Heart right ventricle (tissue), 16 donors: ENCODE measurements at regions not wholly inside any gene's neighbourhood (a gene's known extent, or its start where the extent isn't known, plus 50 kb on each side); places are given as distances from the start of the nearest gene placed in this dataset.

Source experiments
- ATAC-seq, 8 donors: fragments of 200-7000 bp; cut with Tn5 transposase; one replicate each; pipeline ENCODE4 v1.9.1; 2020; ENCODE audit warnings: mild to moderate bottlenecking in 8 of 8, moderate library complexity in 8 of 8, moderate number of reproducible peaks in 1 of 8
- DNase-seq, 2 donors: peaks; one replicate each; pipeline ENCODE4 v3.0.0-alpha.2; 2020
- H3K27ac ChIP-seq, 10 donors: fragments of 200-600 bp; sonication (generic) in 2 of 10; one replicate each; pipeline versions ENCODE4 v1.5.0 to v1.8.0; 2020 to 2022; ENCODE audit warnings: mild to moderate bottlenecking in 3 of 10
- H3K27me3 ChIP-seq, 7 donors: fragments of 200-600 bp; one replicate each; pipeline ENCODE4 v1.8.0; 2021 to 2022; ENCODE audit warnings: mild to moderate bottlenecking in 2 of 7
- H3K36me3 ChIP-seq, 9 donors: fragments of 200-600 bp; sonication (generic) in 1 of 9; one replicate each; pipeline versions ENCODE4 v1.5.0 to v1.8.0; 2020 to 2022; ENCODE audit warnings: mild to moderate bottlenecking in 2 of 9
- H3K4me1 ChIP-seq, 9 donors: fragments of 200-600 bp; sonication (generic) in 1 of 9; one replicate each; pipeline versions ENCODE4 v1.5.0 to v1.8.0; 2020 to 2022; ENCODE audit warnings: mild to moderate bottlenecking in 4 of 9
- H3K4me3 ChIP-seq, 10 donors: fragments of 200-600 bp; sonication (generic) in 2 of 10; one replicate each; pipeline versions ENCODE4 v1.5.0 to v1.8.0; 2020 to 2022; ENCODE audit warnings: mild to moderate bottlenecking in 7 of 10, moderate library complexity in 2 of 10
- H3K9me3 ChIP-seq, 11 donors: fragments of 200-600 bp in 10 of 11; sonication (generic) in 2 of 11; one replicate each; pipeline versions ENCODE4 v1.5.0 to v1.8.0; 2013 to 2022; ENCODE audit warnings: mild to moderate bottlenecking in 2 of 11, control low read depth in 1 of 11, moderate library complexity in 1 of 11
- CTCF ChIP-seq, 9 donors: fragments of 200-600 bp; sonication (generic) in 2 of 9; IDR thresholded peaks; one replicate each; pipeline versions ENCODE4 v1.5.0 to v1.8.0; 2021 to 2022; ENCODE audit warnings: antibody characterized with exemption in 9 of 9, mild to moderate bottlenecking in 5 of 9, moderate library complexity in 1 of 9
- WGBS, 2 donors: extraction: QIAGEN DNeasy Blood & Tissue Kit; methylation state at CpG; one replicate each; pipeline ENCODE4 v1.1.7; 2013; ENCODE audit warnings: inconsistent platforms in 1 of 2; 5-methylcytosine and 5-hydroxymethylcytosine counted together
- intact Hi-C, 10 donors: fragments of 100-400 bp; cut with DNase I; formaldehyde crosslinking; loops; one replicate each; pipeline versions ENCODE4 v1.11.1 to v1.14.2; 2022
- donor health status: Arrhythmogenic right ventricular cardiomyopathy.
- donor health status: ischemic (EF 13 %, LVEDD 7.1; RV severe dilation, severe dysfunction).
- donor health status: healthy with polysubstance abuse.
- donor health status: DM: no; HTN: yes; CAD: no.
- donor health status: DM: no; HTN: no; CAD: no.
- donor health status: ischemic (EF 25% LVEDD 6.9; RV normal size, moderate dysfunction).
- donor health status: ischemic (EF 25% LVEDD 5.7; RV mildly dilated, moderate dysfunction).
- donor health status: healthy.
- donor health status: DM: yes; HTN: yes; CAD: no.
- donor health status: Ischemic cardiomyopathy.
- donor health status: ischemic (EF 35%, LVEDD 5.7; RV mildly dilated, moderate dysfunction).
- donor health status: nonischemic (EF 11% LVEDD 7.7; RV severe dilation, severe dysfunction).
- donor health status: DM: yes; HTN: yes; CAD: no.
- donor health status: PGD.
- donor health status: ischemic (EF 29% LVEDD 5.4; RV normal size, mild dysfunction).
- donor health status: nonischemic (EF 23%, LVEDD 6.1; RV moderate dilation, normal function).

GRCh38 chr20:19821606-19822005 lies 63.5 kb downstream of the RIN2 start:
- no peak for ATAC-seq
- Histone ChIP-seq H3K27ac (peak overlapping the region in 4 of 10 donors; percentile 39 to 85 (median 64)), H3K27me3 (no peaks in the 10 kb centered on the region), H3K9me3 (peaks cover 0 to 13% (median 0%) of the 10 kb centered on the region in 11 donors), H3K36me3 (peaks cover 0 to 7% (median 0%) of the 10 kb centered on the region in 9 donors), H3K4me1 (peaks cover 0 to 65% (median 38%) of the 10 kb centered on the region in 9 donors), H3K4me3 (no peak overlapping the region)
- intact Hi-C loops: no loop called here
- WGBS, 2 donors: 86 to 91% methylated on average over 3 of the region's 3 CpGs
- no peak for DNase-seq
- no peak for TF ChIP-seq CTCF (IDR thresholded peaks at IDR 0.05)

- 67 to 68% methylated on average over 5 of the region's 5 CpGs for WGBS, 2 donors
- DNase-seq: no peak
- intact Hi-C loops: no loop called here
- ATAC-seq: peak in 2 of 8 donors; percentile 45 to 70
- Histone ChIP-seq H3K4me1 (peaks cover 5 to 62% (median 36%) of the 10 kb centered on the region in 9 donors), H3K4me3 (peak overlapping the region in 2 of 10 donors; percentile 18 to 20), H3K9me3 (peaks cover 0 to 13% (median 0%) of the 10 kb centered on the region in 11 donors), H3K27me3 (no peaks in the 10 kb centered on the region), H3K27ac (peak overlapping the region; percentile 36 to 85 (median 67)), H3K36me3 (peaks cover 0 to 7% (median 0%) of the 10 kb centered on the region in 9 donors)
- no peak for TF ChIP-seq CTCF (IDR thresholded peaks at IDR 0.05)
Observed at GRCh38 chr20:19823216-19823615, 65.2 kb downstream of the RIN2 start.

- Histone ChIP-seq H3K4me3 (peak overlapping the region in 5 of 10 donors; percentile 18 to 21 (median 19)), H3K4me1 (peaks cover 6 to 70% (median 44%) of the 10 kb centered on the region in 9 donors), H3K27ac (peak overlapping the region; percentile 36 to 85 (median 67)), H3K27me3 (no peaks in the 10 kb centered on the region), H3K36me3 (peaks cover 0 to 3% (median 0%) of the 10 kb centered on the region in 9 donors), H3K9me3 (peaks cover 0 to 7% (median 0%) of the 10 kb centered on the region in 11 donors)
- intact Hi-C loops: no loop called here
- WGBS, 2 donors: 35 to 48% methylated on average over 10 of the region's 10 CpGs
- ATAC-seq (peak; percentile 84 to 95 (median 88)), DNase-seq (peak in 1 of 2 donors; percentile 66)
- TF ChIP-seq CTCF (IDR thresholded peaks at IDR 0.05): no peak
Observed at GRCh38 chr20:19823971-19824370, 65.9 kb downstream of the RIN2 start.

GRCh38 chr20:19824861-19825260 lies 66.8 kb downstream of the RIN2 start:
- H3K27ac ChIP-seq: peak overlapping the region in 8 of 10 donors; percentile 36 to 85 (median 68)
- no peak overlapping the region for H3K4me3 ChIP-seq
- ATAC-seq (peak in 1 of 8 donors; percentile 18), DNase-seq (no peak)
- 92 to 100% methylated on average over 3 of the region's 3 CpGs for WGBS, 2 donors
- TF ChIP-seq CTCF (IDR thresholded peaks at IDR 0.05): no peak
- H3K9me3 ChIP-seq: no peaks in the 10 kb centered on the region
- intact Hi-C loops: loop anchor here in 4 of 10 donors (5.0 kb wide), 2 partner anchors 38 to 62 kb away; no protein-coding TSS in a partner anchor
- H3K27me3 ChIP-seq: no peaks in the 10 kb centered on the region
- H3K36me3 ChIP-seq: no peaks in the 10 kb centered on the region
- H3K4me1 ChIP-seq: peaks cover 6 to 73% (median 45%) of the 10 kb centered on the region in 9 donors
